GM12874 (cell line): ENCODE measurements at regions not wholly inside any gene's neighbourhood (a gene's known extent, or its start where the extent isn't known, plus 50 kb on each side); places are given as distances from the start of the nearest gene placed in this dataset.

ENCODE experiments used
- CTCF ChIP-seq: IDR thresholded peaks from 2 replicates; pipeline ENCODE4 v1.5.1; 2011; ENCODE audit warnings: low read depth, mild to moderate bottlenecking, control low read depth, low read length, moderate library complexity; ENCODE audit not compliant: insufficient read depth

GRCh38 chr18:77343846-77344510, 94.3 kb downstream of the GALR1 start:
- no peak for TF ChIP-seq CTCF

- no peak for TF ChIP-seq CTCF
Measured at GRCh38 chr18:77344786-77345500, 95.3 kb downstream of the GALR1 start.

GRCh38 chr18:77346208-77346810, 96.7 kb downstream of the GALR1 start:
- no peak for TF ChIP-seq CTCF

DNA sequence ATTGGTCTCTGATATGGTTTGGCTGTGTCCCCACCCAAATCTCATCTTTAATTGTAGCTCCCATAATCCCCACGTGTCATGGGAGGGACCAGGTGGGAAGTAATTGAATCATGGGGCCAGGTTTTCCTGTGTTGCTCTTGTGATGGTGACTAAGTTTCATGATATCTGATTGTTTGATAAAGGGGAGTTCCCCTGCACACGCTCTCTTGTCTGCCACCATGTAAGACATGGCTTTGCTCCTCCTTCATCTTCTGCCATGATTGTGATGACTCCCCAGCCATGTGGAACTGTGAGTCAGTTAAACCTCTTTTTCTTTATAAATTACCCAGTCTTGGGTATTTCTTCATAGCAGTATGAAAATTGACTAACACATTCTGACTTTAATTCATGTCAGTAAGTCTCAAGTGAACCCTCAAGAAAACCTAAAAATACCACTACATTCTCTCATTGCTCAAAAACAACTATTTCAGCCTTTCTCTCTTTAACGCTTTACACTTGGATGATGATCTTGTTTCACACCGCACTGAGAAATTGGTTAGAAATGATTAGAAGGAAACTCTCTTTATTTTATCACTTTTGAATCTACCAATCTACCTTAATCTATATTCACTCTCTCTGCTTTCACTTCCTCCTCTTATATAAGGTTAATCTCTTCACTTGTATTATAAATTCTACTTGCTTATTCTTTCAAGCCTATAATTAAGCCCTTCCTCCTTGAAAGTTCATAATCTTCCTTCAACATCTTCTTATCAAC, 110.1 kb downstream of the GALR1 start:
- no peak for TF ChIP-seq CTCF

GRCh38 chr18:77360315-77361190, 110.9 kb downstream of the GALR1 start:
- TF ChIP-seq CTCF: no peak

- TF ChIP-seq CTCF: no peak
Measured at GRCh38 chr18:77361382-77361781, 111.7 kb downstream of the GALR1 start.
